Lower leg skin (tissue), 3 donors: ENCODE measurements at regions not wholly inside any gene's neighbourhood (a gene's known extent, or its start where the extent isn't known, plus 50 kb on each side); places are given as distances from the start of the nearest gene placed in this dataset.

Experiments used
- POLR2A ChIP-seq, 2 donors: fragments of 450-650 bp; IDR thresholded peaks; one replicate each; pipeline ENCODE4 v1.6.1; 2016 to 2017; ENCODE audit warnings: antibody characterized with exemption in 2 of 2, mild to moderate bottlenecking in 1 of 2, moderate library complexity in 1 of 2
- TF ChIP-seq, protein P1 (sequence below), 3 donors: fragments of 450-650 bp; IDR thresholded peaks; one replicate each; pipeline ENCODE4 v1.5.1; 2016; ENCODE audit warnings: antibody characterized with exemption in 3 of 3, mild to moderate bottlenecking in 3 of 3, moderate library complexity in 2 of 3

- TF ChIP-seq, protein P1, sequence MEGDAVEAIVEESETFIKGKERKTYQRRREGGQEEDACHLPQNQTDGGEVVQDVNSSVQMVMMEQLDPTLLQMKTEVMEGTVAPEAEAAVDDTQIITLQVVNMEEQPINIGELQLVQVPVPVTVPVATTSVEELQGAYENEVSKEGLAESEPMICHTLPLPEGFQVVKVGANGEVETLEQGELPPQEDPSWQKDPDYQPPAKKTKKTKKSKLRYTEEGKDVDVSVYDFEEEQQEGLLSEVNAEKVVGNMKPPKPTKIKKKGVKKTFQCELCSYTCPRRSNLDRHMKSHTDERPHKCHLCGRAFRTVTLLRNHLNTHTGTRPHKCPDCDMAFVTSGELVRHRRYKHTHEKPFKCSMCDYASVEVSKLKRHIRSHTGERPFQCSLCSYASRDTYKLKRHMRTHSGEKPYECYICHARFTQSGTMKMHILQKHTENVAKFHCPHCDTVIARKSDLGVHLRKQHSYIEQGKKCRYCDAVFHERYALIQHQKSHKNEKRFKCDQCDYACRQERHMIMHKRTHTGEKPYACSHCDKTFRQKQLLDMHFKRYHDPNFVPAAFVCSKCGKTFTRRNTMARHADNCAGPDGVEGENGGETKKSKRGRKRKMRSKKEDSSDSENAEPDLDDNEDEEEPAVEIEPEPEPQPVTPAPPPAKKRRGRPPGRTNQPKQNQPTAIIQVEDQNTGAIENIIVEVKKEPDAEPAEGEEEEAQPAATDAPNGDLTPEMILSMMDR (IDR thresholded peaks at IDR 0.05), result no peak
- no peak for TF ChIP-seq POLR2A (IDR thresholded peaks at IDR 0.05)
These were observed 533.7 kb downstream of the HAPSTR1 start for GRCh38 chr16:9625122-9625521.
